Chondrocyte (in vitro differentiated cells): ENCODE measurements at regions not wholly inside any gene's neighbourhood (a gene's known extent, or its start where the extent isn't known, plus 50 kb on each side); places are given as distances from the start of the nearest gene placed in this dataset.

Experiments
- DNase-seq: peaks from one replicate; pipeline ENCODE4 v3.0.0; 2021; ENCODE audit warnings: mixed read lengths, low spot score
- H3K27ac Mint-ChIP-seq: one replicate; pipeline ENCODE4 v1.8.0; 2021; ENCODE audit warnings: mild to moderate bottlenecking, moderate library complexity, mixed read lengths; ENCODE audit not compliant: unreplicated experiment
- H3K27me3 Mint-ChIP-seq: 2 replicates; pipeline ENCODE4 v1.8.0; 2021; ENCODE audit warnings: low read depth, mixed read lengths
- H3K36me3 Mint-ChIP-seq: 2 replicates; pipeline ENCODE4 v1.8.0; 2021; ENCODE audit warnings: low read depth, mixed read lengths
- H3K4me1 Mint-ChIP-seq: 2 replicates; pipeline ENCODE4 v1.8.0; 2021; ENCODE audit warnings: low read depth, mild to moderate bottlenecking, mixed read lengths
- H3K4me3 Mint-ChIP-seq: one replicate; pipeline ENCODE4 v1.8.0; 2021; ENCODE audit warnings: mild to moderate bottlenecking, moderate library complexity, mixed read lengths; ENCODE audit not compliant: unreplicated experiment
- H3K9me3 Mint-ChIP-seq: 2 replicates; pipeline ENCODE4 v1.8.0; 2021; ENCODE audit warnings: low read depth, mixed read lengths
- CTCF ChIP-seq: fragments of 200-600 bp; sonication (generic); IDR thresholded peaks from 2 replicates; pipeline ENCODE4 v1.5.0; 2021; ENCODE audit warnings: antibody characterized with exemption, mild to moderate bottlenecking, moderate library complexity

DNA sequence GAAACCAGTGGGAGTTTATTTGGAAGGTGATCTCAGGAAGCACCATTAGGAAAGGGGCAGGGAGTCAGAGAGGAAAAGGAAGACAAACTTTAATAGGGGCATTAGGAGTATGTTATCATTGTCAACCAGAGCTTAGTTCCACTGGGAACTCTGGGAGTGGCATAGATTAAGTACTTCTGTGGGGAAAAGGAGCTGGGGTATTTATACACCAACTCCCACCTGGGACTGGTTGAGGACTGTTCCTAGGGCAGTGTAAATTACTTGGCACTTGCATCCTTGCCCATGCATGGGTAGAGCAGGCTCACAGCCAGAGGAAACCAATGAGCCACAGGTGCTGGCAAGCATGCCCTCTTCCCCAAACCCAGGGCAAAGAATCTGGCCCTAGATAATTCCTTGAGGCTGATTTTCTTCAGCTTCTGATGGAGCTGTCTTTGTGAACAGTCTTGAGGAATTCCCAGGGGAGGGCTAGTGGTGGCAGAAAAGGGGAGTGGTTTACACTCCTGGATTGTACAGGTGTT, 541.2 kb downstream of the MIAT start:
- no peak for TF ChIP-seq CTCF
- peaks cover 64% of the 10 kb centered on the region for H3K4me1 Mint-ChIP-seq
- H3K36me3 Mint-ChIP-seq = no peaks in the 10 kb centered on the region
- no peak for DNase-seq
- peak overlapping the region; percentile 70 for H3K27ac Mint-ChIP-seq
- no peak overlapping the region for H3K4me3 Mint-ChIP-seq
- H3K9me3 Mint-ChIP-seq = no peaks in the 10 kb centered on the region
- H3K27me3 Mint-ChIP-seq = no peaks in the 10 kb centered on the region

DNA sequence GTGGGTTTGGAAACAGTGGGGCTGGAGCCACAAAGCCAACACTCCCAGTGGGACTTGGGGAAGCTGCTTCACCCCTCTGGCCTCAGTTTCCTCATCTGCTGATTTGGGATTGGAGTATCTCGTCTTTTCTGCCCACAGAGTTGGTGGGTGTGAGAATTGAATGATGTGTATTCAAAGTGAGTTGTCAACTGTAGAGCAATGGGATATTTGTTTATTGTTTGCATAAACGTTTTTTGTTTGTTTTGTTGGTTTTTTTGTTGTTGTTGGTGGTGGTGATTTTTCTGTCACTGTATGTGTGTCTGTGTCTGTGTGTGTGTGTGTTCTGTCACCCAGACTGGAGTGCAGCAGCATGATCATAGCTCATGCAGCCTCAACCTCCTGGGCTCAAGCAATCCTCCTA, 542.0 kb downstream of the MIAT start:
- H3K36me3 Mint-ChIP-seq = no peaks in the 10 kb centered on the region
- no peak overlapping the region for H3K4me3 Mint-ChIP-seq

DNA sequence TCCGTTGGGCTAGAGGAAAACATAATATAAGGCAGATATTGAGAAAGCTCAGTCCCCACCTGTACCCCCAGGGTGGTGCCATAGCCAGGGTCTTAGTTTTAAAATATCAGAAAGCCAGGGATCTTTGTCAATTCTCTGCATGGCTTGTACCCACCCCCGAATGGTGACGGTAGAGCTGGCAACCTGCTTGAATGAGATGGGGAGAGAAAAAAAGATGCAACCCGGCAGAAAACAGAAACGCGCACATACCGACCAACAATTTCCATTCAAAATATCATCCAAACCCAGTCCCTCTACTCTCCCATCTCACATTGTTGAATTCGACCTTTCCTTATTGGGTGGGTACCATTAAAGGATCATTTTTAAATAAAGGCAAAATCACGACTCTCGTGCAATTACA, 543.9 kb downstream of the MIAT start:
- H3K4me1 Mint-ChIP-seq = peaks cover 71% of the 10 kb centered on the region
- H3K27ac Mint-ChIP-seq = no peak overlapping the region

More for the DNA sequence above, 542.0 kb downstream of the MIAT start:
- Mint-ChIP-seq H3K27ac (no peak overlapping the region), H3K9me3 (no peaks in the 10 kb centered on the region), H3K4me1 (peaks cover 64% of the 10 kb centered on the region), H3K27me3 (no peaks in the 10 kb centered on the region)
- DNase-seq = no peak
- TF ChIP-seq CTCF = no peak

GRCh38 chr22:27201741-27202140, 544.4 kb downstream of the MIAT start:
- no peaks in the 10 kb centered on the region for H3K36me3 Mint-ChIP-seq
- H3K27me3 Mint-ChIP-seq = no peaks in the 10 kb centered on the region
- H3K4me3 Mint-ChIP-seq = no peak overlapping the region
- H3K9me3 Mint-ChIP-seq = no peaks in the 10 kb centered on the region
- DNase-seq = no peak
- H3K4me1 Mint-ChIP-seq = peaks cover 72% of the 10 kb centered on the region
- TF ChIP-seq CTCF = no peak
- peak overlapping the region; percentile 97 for H3K27ac Mint-ChIP-seq

More for the DNA sequence above, 543.9 kb downstream of the MIAT start:
- no peaks in the 10 kb centered on the region for H3K27me3 Mint-ChIP-seq
- no peak for DNase-seq
- no peak overlapping the region for H3K4me3 Mint-ChIP-seq
- H3K9me3 Mint-ChIP-seq = no peaks in the 10 kb centered on the region
- no peaks in the 10 kb centered on the region for H3K36me3 Mint-ChIP-seq
- TF ChIP-seq CTCF = no peak

GRCh38 chr22:27203276-27203660, 545.9 kb downstream of the MIAT start:
- peak overlapping the region; percentile 97 for H3K27ac Mint-ChIP-seq
- no peak overlapping the region for H3K4me3 Mint-ChIP-seq
- no peaks in the 10 kb centered on the region for H3K9me3 Mint-ChIP-seq
- no peaks in the 10 kb centered on the region for H3K27me3 Mint-ChIP-seq
- H3K36me3 Mint-ChIP-seq = no peaks in the 10 kb centered on the region
- no peak for TF ChIP-seq CTCF
- H3K4me1 Mint-ChIP-seq = peaks cover 76% of the 10 kb centered on the region
- DNase-seq = no peak
